ENCODE measurements at regions not wholly inside any gene's neighbourhood (a gene's known extent, or its start where the extent isn't known, plus 50 kb on each side); places are given as distances from the start of the nearest gene placed in this dataset.
"Not testable (repeated sequence)": the region's sequence is repeated elsewhere in the genome, so short reads cannot be mapped to it uniquely, and the experiment has no call there.

GRCh38 chr14:76705214-76705613, 56.1 kb upstream of the VASH1 start:
- DNase-seq: no peak

DNA sequence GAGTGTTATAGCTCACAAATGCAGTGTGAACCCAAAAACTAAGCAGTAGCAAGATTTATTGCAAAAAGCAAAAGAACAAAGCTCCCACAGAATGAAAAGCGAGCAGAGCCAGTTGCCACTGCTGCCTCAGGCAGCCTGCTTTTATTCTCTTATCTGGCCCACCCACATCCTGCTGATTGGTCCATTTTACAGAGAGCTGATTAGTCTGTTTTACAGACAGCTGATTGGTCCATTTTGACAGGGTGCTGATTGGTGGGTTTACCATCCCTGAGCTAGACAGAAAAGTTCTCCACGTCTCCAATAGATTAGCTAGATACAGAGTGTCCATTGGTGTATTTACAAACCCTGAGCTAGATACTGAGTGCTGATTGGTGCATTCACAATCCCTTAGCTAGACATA, 55.1 kb upstream of the VASH1 start:
- not testable (repeated sequence) for DNase-seq, H3K27ac ChIP-seq, H3K9me3 ChIP-seq, H3K36me3 ChIP-seq, H3K4me3 ChIP-seq, ATAC-seq, H3K27me3 ChIP-seq, H3K4me1 ChIP-seq
- intact Hi-C loops (cut with DNase I): loop anchor here in 1 of 2 donors (5.0 kb wide), 1 partner anchor 101 kb away; no protein-coding TSS in a partner anchor

More at GRCh38 chr14:76705214-76705613, 56.1 kb upstream of the VASH1 start:
- Histone ChIP-seq H3K4me3 (no peak overlapping the region), H3K9me3 (no peaks in the 10 kb centered on the region), H3K36me3 (no peaks in the 10 kb centered on the region), H3K4me1 (no peaks in the 10 kb centered on the region), H3K27me3 (no peaks in the 10 kb centered on the region), H3K27ac (no peak overlapping the region)
- ATAC-seq: no peak
- intact Hi-C loops (cut with DNase I): loop anchor here in 1 of 2 donors (5.0 kb wide), 1 partner anchor 102 kb away; no protein-coding TSS in a partner anchor
- TF ChIP-seq CTCF (IDR thresholded peaks at IDR 0.05): no peak

GRCh38 chr14:76706811-76707210, 54.5 kb upstream of the VASH1 start:
- Histone ChIP-seq H3K4me1 (no peaks in the 10 kb centered on the region), H3K27me3 (no peaks in the 10 kb centered on the region), H3K4me3 (no peak overlapping the region), H3K27ac (no peak overlapping the region), H3K9me3 (no peaks in the 10 kb centered on the region), H3K36me3 (no peaks in the 10 kb centered on the region)
- intact Hi-C loops (cut with DNase I): loop anchor here in 1 of 2 donors (5.0 kb wide), 1 partner anchor 100 kb away; no protein-coding TSS in a partner anchor
- TF ChIP-seq CTCF (IDR thresholded peaks at IDR 0.05): no peak
- no peak for DNase-seq
- no peak for ATAC-seq

GRCh38 chr14:76708028-76708427, 53.2 kb upstream of the VASH1 start:
- Histone ChIP-seq H3K27me3 (no peaks in the 10 kb centered on the region), H3K36me3 (no peaks in the 10 kb centered on the region), H3K27ac (no peak overlapping the region), H3K4me1 (no peaks in the 10 kb centered on the region), H3K9me3 (no peaks in the 10 kb centered on the region), H3K4me3 (no peak overlapping the region)
- DNase-seq: no peak
- intact Hi-C loops (cut with DNase I): loop anchor here in 1 of 2 donors (5.0 kb wide), 1 partner anchor 99 kb away; no protein-coding TSS in a partner anchor
- ATAC-seq: no peak
- TF ChIP-seq CTCF (IDR thresholded peaks at IDR 0.05): no peak

GRCh38 chr14:76708771-76709170, 52.5 kb upstream of the VASH1 start:
- intact Hi-C loops (cut with DNase I): loop anchor here in 1 of 2 donors (5.0 kb wide), 1 partner anchor 99 kb away; no protein-coding TSS in a partner anchor
- no peaks in the 10 kb centered on the region for H3K36me3 ChIP-seq
- H3K27ac ChIP-seq: no peak overlapping the region
- H3K4me1 ChIP-seq: no peaks in the 10 kb centered on the region
- TF ChIP-seq CTCF (IDR thresholded peaks at IDR 0.05): no peak
- no peak overlapping the region for H3K4me3 ChIP-seq
- no peak for DNase-seq
- no peak for ATAC-seq
- H3K27me3 ChIP-seq: no peaks in the 10 kb centered on the region
- H3K9me3 ChIP-seq: no peaks in the 10 kb centered on the region

All from left lung (tissue), 4 donors.